ENCODE measurements at regions not wholly inside any gene's neighbourhood (a gene's known extent, or its start where the extent isn't known, plus 50 kb on each side); places are given as distances from the start of the nearest gene placed in this dataset.
"Not testable (repeated sequence)": the region's sequence is repeated elsewhere in the genome, so short reads cannot be mapped to it uniquely, and the experiment has no call there.

GRCh38 chr20:11178946-11179654, 505.3 kb upstream of the JAG1 start:
- TF ChIP-seq CTCF (IDR thresholded peaks at IDR 0.05) (peak in 3 of 6 experiments; percentile 12 to 62 (median 37)), POLR2A (IDR thresholded peaks at IDR 0.05) (no peak)
- no peak for DNase-seq
- Histone ChIP-seq H3K36me3 (no peaks in the 10 kb centered on the region), H3K4me3 (no peak overlapping the region), H3K27me3 (no peaks in the 10 kb centered on the region), H3K4me1 (peaks cover 0 to 14% (median 0%) of the 10 kb centered on the region in 3 donors), H3K9me3 (peaks cover 0 to 7% (median 0%) of the 10 kb centered on the region in 3 donors), H3K27ac (peak overlapping the region in 3 of 4 donors; percentile 17 to 68 (median 58))
- 31 to 45% methylated on average over 3 of the region's 3 CpGs for WGBS, 2 donors
- intact Hi-C loops (cut with DNase I): no loop called here

GRCh38 chr20:11180186-11180585, 506.4 kb upstream of the JAG1 start:
- H3K27me3 ChIP-seq: no peaks in the 10 kb centered on the region
- no peak for DNase-seq
- no peak overlapping the region for H3K27ac ChIP-seq
- intact Hi-C loops (cut with DNase I): no loop called here
- no peaks in the 10 kb centered on the region for H3K36me3 ChIP-seq
- peaks cover 0 to 9% (median 4%) of the 10 kb centered on the region in 3 donors for H3K9me3 ChIP-seq
- no peak for TF ChIP-seq CTCF (IDR thresholded peaks at IDR 0.05)
- TF ChIP-seq POLR2A (IDR thresholded peaks at IDR 0.05): no peak
- peaks cover 0 to 14% (median 0%) of the 10 kb centered on the region in 3 donors for H3K4me1 ChIP-seq
- no peak overlapping the region for H3K4me3 ChIP-seq

GRCh38 chr20:11181129-11181528, 507.3 kb upstream of the JAG1 start:
- H3K27ac ChIP-seq; H3K4me3 ChIP-seq; DNase-seq; H3K27me3 ChIP-seq; intact Hi-C loops (cut with DNase I); H3K36me3 ChIP-seq: not testable (repeated sequence)
- peaks cover 0 to 14% (median 0%) of the 10 kb centered on the region in 3 donors for H3K4me1 ChIP-seq
- 81 to 91% methylated on average over 3 of the region's 3 CpGs for WGBS, 2 donors
- peaks cover 0 to 13% (median 11%) of the 10 kb centered on the region in 3 donors for H3K9me3 ChIP-seq

GRCh38 chr20:11181966-11182365, 508.2 kb upstream of the JAG1 start:
- 85 to 94% methylated on average over 3 of the region's 3 CpGs for WGBS, 2 donors
- no peak overlapping the region for H3K4me3 ChIP-seq
- H3K27me3 ChIP-seq: no peaks in the 10 kb centered on the region
- H3K9me3 ChIP-seq: peaks cover 0 to 13% (median 11%) of the 10 kb centered on the region in 3 donors
- TF ChIP-seq CTCF (IDR thresholded peaks at IDR 0.05): no peak
- TF ChIP-seq POLR2A (IDR thresholded peaks at IDR 0.05): no peak
- H3K27ac ChIP-seq: no peak overlapping the region
- intact Hi-C loops (cut with DNase I): no loop called here
- no peaks in the 10 kb centered on the region for H3K36me3 ChIP-seq
- H3K4me1 ChIP-seq: peaks cover 0 to 17% (median 0%) of the 10 kb centered on the region in 3 donors
- no peak for DNase-seq

- peaks cover 0 to 13% (median 11%) of the 10 kb centered on the region in 3 donors for H3K9me3 ChIP-seq
- H3K27ac ChIP-seq: no peak overlapping the region
- no peak for DNase-seq
- 55 to 82% methylated on average over 1 of the region's 1 CpG for WGBS, 2 donors
- no peaks in the 10 kb centered on the region for H3K27me3 ChIP-seq
- TF ChIP-seq POLR2A (IDR thresholded peaks at IDR 0.05) (no peak), CTCF (IDR thresholded peaks at IDR 0.05) (no peak)
- H3K4me3 ChIP-seq: no peak overlapping the region
- peaks cover 0 to 17% (median 0%) of the 10 kb centered on the region in 3 donors for H3K4me1 ChIP-seq
- no peaks in the 10 kb centered on the region for H3K36me3 ChIP-seq
- intact Hi-C loops (cut with DNase I): no loop called here
Measured at GRCh38 chr20:11182720-11183119, 508.9 kb upstream of the JAG1 start.
